Astrocyte (in vitro differentiated cells and primary cell): ENCODE measurements at regions not wholly inside any gene's neighbourhood (a gene's known extent, or its start where the extent isn't known, plus 50 kb on each side); places are given as distances from the start of the nearest gene placed in this dataset.

ENCODE experiments used
- CTCF ChIP-seq: IDR thresholded peaks from 2 replicates; pipeline ENCODE4 v1.5.1; 2011; ENCODE audit warnings: low read depth, mild to moderate bottlenecking, inconsistent platforms, low read length, moderate library complexity; ENCODE audit not compliant: insufficient read depth
- EZH2 ChIP-seq: IDR thresholded peaks from 2 replicates; pipeline ENCODE4 v1.6.1; 2012; ENCODE audit warnings: mild to moderate bottlenecking, low read length, inconsistent platforms; ENCODE audit not compliant: insufficient read depth

DNA sequence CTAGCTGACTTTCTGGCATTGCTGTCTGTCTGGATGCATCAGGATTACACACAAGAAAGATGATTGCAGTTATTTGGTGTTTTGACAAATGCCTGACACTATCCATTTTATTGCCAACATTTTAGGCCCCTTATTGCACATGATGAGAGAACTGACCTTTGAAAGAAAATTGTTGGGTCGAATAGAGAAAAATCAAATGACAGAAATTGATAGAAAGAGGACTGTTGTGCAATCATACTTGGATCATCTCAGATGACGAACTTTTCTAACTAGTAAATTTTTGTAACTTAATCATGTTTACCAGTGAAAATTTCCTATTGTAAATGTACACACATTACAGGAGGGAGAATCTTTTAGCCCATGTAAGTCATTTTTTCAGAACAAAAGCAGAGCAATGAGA, 251.5 kb upstream of the USP15 start:
- no peak for TF ChIP-seq CTCF
- no peak for TF ChIP-seq EZH2
